Fibroblast of the aortic adventitia (primary cell): ENCODE measurements at regions not wholly inside any gene's neighbourhood (a gene's known extent, or its start where the extent isn't known, plus 50 kb on each side); places are given as distances from the start of the nearest gene placed in this dataset.
A peak's percentile ranks its signal among the peaks of the same experiment; 100 is the strongest.

Experiments
- DNase-seq: peaks from one replicate; pipeline ENCODE4 v3.0.0-alpha.2; 2010; ENCODE audit warnings: low read depth
- H3K4me3 ChIP-seq: 2 replicates; pipeline ENCODE4 v1.5.1; 2011; ENCODE audit warnings: low read depth, mild to moderate bottlenecking, control low read depth, low read length, moderate library complexity
- TF ChIP-seq, protein P1 (sequence below): IDR thresholded peaks from 2 replicates; pipeline ENCODE4 v1.5.1; 2011; ENCODE audit warnings: mild to moderate bottlenecking, low read length, control low read depth, inconsistent platforms; ENCODE audit not compliant: insufficient read depth

DNA sequence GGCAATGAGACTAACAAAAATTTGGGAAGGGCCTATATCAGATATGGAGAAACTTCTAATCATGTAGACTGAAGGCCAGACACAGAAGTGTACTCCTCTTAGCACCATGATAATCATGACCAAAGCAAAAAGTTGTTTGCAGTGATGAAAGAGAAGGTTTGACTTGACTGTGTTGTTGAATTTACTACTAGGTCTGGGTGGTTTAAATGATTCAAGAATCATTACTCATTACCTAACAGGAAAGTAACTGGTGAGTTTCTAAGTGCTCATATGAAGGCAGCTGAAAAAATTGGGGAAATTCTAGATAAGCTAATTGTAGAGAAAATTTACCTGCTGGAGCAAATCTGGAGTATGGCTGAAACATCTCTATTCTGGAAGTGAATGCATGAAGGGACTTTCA is 451.5 kb upstream of the SORCS1 start:
- DNase-seq: no peak
- no peak overlapping the region for H3K4me3 ChIP-seq
- TF ChIP-seq, protein P1, sequence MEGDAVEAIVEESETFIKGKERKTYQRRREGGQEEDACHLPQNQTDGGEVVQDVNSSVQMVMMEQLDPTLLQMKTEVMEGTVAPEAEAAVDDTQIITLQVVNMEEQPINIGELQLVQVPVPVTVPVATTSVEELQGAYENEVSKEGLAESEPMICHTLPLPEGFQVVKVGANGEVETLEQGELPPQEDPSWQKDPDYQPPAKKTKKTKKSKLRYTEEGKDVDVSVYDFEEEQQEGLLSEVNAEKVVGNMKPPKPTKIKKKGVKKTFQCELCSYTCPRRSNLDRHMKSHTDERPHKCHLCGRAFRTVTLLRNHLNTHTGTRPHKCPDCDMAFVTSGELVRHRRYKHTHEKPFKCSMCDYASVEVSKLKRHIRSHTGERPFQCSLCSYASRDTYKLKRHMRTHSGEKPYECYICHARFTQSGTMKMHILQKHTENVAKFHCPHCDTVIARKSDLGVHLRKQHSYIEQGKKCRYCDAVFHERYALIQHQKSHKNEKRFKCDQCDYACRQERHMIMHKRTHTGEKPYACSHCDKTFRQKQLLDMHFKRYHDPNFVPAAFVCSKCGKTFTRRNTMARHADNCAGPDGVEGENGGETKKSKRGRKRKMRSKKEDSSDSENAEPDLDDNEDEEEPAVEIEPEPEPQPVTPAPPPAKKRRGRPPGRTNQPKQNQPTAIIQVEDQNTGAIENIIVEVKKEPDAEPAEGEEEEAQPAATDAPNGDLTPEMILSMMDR: no peak

DNA sequence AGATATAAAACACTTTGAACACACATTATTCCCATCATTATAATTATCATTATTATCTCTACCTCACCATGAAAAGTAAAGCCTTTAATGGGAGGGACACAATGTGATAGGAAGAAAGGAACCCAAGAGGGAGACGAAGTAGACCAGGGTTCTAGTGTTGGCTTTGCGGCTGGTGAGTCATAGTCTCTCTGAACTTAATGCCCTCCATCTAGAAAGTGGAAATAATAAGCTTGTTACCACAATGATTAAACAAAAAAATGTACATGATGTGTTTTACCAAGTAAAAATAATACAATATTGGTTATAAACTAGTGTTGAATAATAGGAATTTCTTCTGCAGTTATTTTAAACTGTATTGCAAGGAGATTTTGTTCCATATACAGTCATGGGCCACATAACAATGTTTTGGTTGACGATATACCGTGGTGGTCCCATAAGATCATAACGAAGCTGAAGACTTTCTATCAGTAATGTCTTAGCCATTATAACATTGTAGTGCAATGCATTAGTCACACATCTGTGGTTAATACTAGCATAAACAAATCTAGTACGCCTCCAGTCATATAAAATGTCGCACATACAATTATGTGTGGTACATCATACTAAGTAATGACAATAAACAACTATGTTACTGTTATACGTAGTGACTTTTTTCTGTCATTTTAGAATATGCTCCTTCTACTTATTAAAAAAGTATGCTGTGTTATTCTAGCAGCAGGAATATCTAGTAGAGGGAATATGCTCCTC is 450.6 kb upstream of the SORCS1 start:
- DNase-seq: no peak
- TF ChIP-seq, protein P1: no peak
- no peak overlapping the region for H3K4me3 ChIP-seq

DNA sequence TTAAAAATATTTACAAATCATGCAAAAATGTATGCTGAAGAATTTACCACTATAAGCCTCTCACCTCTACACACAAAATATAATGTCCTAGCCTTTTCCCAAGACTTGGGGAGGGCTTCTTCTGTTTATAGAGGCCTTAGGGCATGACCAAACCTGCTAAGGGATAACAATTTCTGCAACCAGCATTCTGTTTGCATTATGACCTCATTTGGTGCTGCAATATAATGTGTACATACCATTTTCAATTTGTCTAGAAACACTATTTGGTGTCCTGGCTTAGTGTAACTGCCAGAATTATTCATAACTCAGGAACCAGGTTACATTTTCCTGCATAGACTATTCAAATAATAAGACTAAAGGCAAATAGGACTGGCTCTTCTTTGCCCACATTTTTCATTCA is 446.6 kb upstream of the SORCS1 start:
- H3K4me3 ChIP-seq: no peak overlapping the region
- DNase-seq: no peak
- TF ChIP-seq, protein P1: no peak

DNA sequence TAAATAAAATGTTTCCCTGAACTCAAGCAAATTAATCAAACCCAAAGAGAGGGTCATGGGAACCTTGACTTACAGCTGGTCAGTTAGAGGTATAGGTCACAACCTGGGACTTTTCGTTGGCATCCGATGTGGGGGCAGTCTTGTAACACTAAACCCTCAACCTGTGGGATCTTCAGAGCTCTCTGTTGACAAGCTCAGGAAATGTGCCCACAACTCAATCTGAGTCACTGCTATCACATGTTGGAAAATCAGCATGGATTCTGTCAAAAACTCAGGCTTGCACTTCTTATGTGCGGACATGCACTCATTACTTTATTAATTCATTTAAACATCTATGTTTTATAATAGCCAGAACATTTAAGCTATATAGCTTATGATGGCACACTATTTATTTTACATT is 424.6 kb upstream of the SORCS1 start:
- DNase-seq: no peak
- TF ChIP-seq, protein P1: no peak
- no peak overlapping the region for H3K4me3 ChIP-seq

DNA sequence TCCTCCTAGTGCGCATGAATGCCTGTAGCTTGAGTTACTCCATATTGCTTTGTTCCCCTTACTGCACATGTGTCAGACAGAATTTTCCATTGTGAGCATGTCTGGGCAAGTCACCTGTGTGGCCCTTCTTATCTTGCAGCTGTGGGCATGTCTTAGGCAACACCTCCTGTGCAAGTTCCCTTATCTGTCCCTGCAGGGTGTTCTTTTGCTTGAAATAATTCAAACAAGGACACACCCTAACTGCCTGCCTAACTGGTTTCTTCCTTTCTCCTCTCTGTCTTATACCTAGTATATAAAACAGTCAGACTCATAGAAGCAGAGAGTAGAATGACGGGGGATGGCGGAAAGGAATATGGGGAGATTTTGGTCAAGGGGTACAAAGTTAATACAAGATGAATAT is 421.1 kb upstream of the SORCS1 start:
- no peak overlapping the region for H3K4me3 ChIP-seq
- TF ChIP-seq, protein P1: no peak
- DNase-seq: no peak

DNA sequence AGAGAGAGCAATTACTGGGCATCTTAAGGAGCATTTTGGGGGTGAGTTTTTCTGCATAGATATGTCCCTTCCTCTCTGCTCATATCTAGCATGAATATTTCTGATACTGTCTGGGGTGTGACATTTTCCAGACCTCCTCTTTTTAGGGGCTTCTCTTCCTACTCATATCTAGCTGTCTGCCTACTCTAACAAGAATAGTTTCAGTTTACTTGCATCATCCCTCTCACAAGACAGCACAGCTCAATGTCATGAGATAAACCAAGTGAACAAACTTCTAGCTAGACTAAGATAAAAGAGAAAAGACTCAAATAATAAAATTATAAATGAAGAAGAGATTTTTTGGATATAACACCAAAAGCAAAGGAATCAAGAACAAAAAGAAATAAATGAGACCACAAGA is 419.5 kb upstream of the SORCS1 start:
- H3K4me3 ChIP-seq: no peak overlapping the region
- peak; percentile 3 for DNase-seq
- TF ChIP-seq, protein P1: no peak

DNA sequence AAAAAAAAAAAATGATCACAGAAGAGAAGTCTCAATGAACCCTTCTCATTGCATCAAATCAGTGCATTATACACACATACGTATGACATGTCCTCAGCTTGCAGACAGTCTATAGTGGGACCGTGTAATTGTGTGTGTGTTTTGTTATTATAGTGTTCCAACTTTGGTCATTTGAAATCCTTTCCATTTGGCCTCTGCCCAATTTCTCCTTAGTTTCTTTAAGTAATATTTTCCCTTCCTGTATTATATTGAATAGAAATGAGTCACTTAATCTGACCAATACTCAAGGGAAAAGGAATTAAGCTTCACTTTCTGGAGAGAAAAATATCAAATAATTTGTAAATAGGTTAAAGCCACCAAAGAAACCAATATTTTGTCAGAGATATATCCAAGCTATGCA is 415.5 kb upstream of the SORCS1 start:
- H3K4me3 ChIP-seq: no peak overlapping the region
- TF ChIP-seq, protein P1: no peak
- DNase-seq: no peak
